Left ventricle myocardium inferior (tissue), 1 donor: ENCODE measurements at regions not wholly inside any gene's neighbourhood (a gene's known extent, or its start where the extent isn't known, plus 50 kb on each side); places are given as distances from the start of the nearest gene placed in this dataset.
A peak's percentile ranks its signal among the peaks of the same experiment; 100 is the strongest.

ENCODE experiments used
- DNase-seq: peaks from one replicate; pipeline ENCODE4 v3.0.0-alpha.2; 2020
- H3K27ac ChIP-seq: fragments of 200-600 bp; replicated peaks from 2 replicates; pipeline ENCODE4 v1.8.0; 2021
- H3K27me3 ChIP-seq: fragments of 200-600 bp; 2 replicates; pipeline ENCODE4 v1.8.0; 2021; ENCODE audit warnings: low read depth
- H3K36me3 ChIP-seq: fragments of 200-600 bp; 2 replicates; pipeline ENCODE4 v1.8.0; 2021
- H3K4me1 ChIP-seq: fragments of 200-600 bp; 2 replicates; pipeline ENCODE4 v1.8.0; 2021
- H3K4me3 ChIP-seq: fragments of 200-600 bp; 2 replicates; pipeline ENCODE4 v1.8.0; 2021; ENCODE audit warnings: mild to moderate bottlenecking, moderate library complexity
- H3K9me3 ChIP-seq: fragments of 200-600 bp; replicated peaks from 2 replicates; pipeline ENCODE4 v1.8.0; 2021
- CTCF ChIP-seq: fragments of 200-600 bp; IDR thresholded peaks from 2 replicates; pipeline ENCODE4 v1.8.0; 2021; ENCODE audit warnings: antibody characterized with exemption, mild to moderate bottlenecking, borderline replicate concordance
- intact Hi-C: fragments of 100-400 bp; cut with micrococcal nuclease; formaldehyde crosslinking; loops from one replicate; pipeline ENCODE4 v1.11.0; 2022
- donor health status: DM: no; HTN: yes; CAD: no; lungs with severe emphysema.

- Histone ChIP-seq H3K36me3 (no peaks in the 10 kb centered on the region), H3K9me3 (peaks cover 5% of the 10 kb centered on the region), H3K4me3 (no peak overlapping the region), H3K27me3 (no peaks in the 10 kb centered on the region), H3K4me1 (peaks cover 18% of the 10 kb centered on the region), H3K27ac (no peak overlapping the region)
- intact Hi-C loops, result no loop called here
- TF ChIP-seq CTCF, result no peak
- DNase-seq, result no peak
Observed at GRCh38 chr6:17038316-17038715, 63.5 kb upstream of the STMND1 start.

- peaks cover 5% of the 10 kb centered on the region for H3K9me3 ChIP-seq
- intact Hi-C loops, result no loop called here
- H3K27me3 ChIP-seq, result no peaks in the 10 kb centered on the region
- TF ChIP-seq CTCF, result no peak
- no peak overlapping the region for H3K4me3 ChIP-seq
- no peak for DNase-seq
- no peak overlapping the region for H3K27ac ChIP-seq
- no peaks in the 10 kb centered on the region for H3K36me3 ChIP-seq
- peaks cover 24% of the 10 kb centered on the region for H3K4me1 ChIP-seq
Observed at GRCh38 chr6:17036065-17036393, 65.8 kb upstream of the STMND1 start.

- no peak overlapping the region for H3K27ac ChIP-seq
- intact Hi-C loops, result no loop called here
- no peaks in the 10 kb centered on the region for H3K36me3 ChIP-seq
- H3K9me3 ChIP-seq, result peaks cover 5% of the 10 kb centered on the region
- peaks cover 24% of the 10 kb centered on the region for H3K4me1 ChIP-seq
- no peak for DNase-seq
- no peaks in the 10 kb centered on the region for H3K27me3 ChIP-seq
- no peak overlapping the region for H3K4me3 ChIP-seq
- no peak for TF ChIP-seq CTCF
Observed at GRCh38 chr6:17035257-17036064, 66.4 kb upstream of the STMND1 start.

GRCh38 chr6:17033746-17034145, 68.1 kb upstream of the STMND1 start:
- DNase-seq, result no peak
- Histone ChIP-seq H3K4me1 (peaks cover 24% of the 10 kb centered on the region), H3K9me3 (peaks cover 5% of the 10 kb centered on the region), H3K27me3 (no peaks in the 10 kb centered on the region), H3K27ac (no peak overlapping the region), H3K4me3 (no peak overlapping the region), H3K36me3 (no peaks in the 10 kb centered on the region)
- TF ChIP-seq CTCF, result no peak
- intact Hi-C loops, result no loop called here

GRCh38 chr6:17032988-17033634, 68.7 kb upstream of the STMND1 start:
- Histone ChIP-seq H3K9me3 (peaks cover 5% of the 10 kb centered on the region), H3K4me3 (peak overlapping the region; percentile 38), H3K4me1 (peaks cover 24% of the 10 kb centered on the region), H3K27ac (peak overlapping the region; percentile 36), H3K27me3 (no peaks in the 10 kb centered on the region), H3K36me3 (no peaks in the 10 kb centered on the region)
- intact Hi-C loops, result no loop called here
- DNase-seq, result peak; percentile 36
- no peak for TF ChIP-seq CTCF
